SIG-M5 (cell line): ENCODE measurements at regions not wholly inside any gene's neighbourhood (a gene's known extent, or its start where the extent isn't known, plus 50 kb on each side); places are given as distances from the start of the nearest gene placed in this dataset.
"Not testable (repeated sequence)": the region's sequence is repeated elsewhere in the genome, so short reads cannot be mapped to it uniquely, and the experiment has no call there.

Experiments used
- DNase-seq: peaks from one replicate; lab custom pipeline; 2025; lab: John Stamatoyannopoulos, UW

GRCh38 chr2:146584316-146584715, 1260.5 kb upstream of the ACVR2A start:
- no peak for DNase-seq

- DNase-seq = no peak
These were observed 1265.5 kb upstream of the ACVR2A start for GRCh38 chr2:146579147-146579930.

GRCh38 chr2:146576339-146577111, 1268.3 kb upstream of the ACVR2A start:
- DNase-seq = no peak

- no peak for DNase-seq
These were observed 1272.2 kb upstream of the ACVR2A start for GRCh38 chr2:146572598-146572997.

- DNase-seq = no peak
These were observed 1282.8 kb upstream of the ACVR2A start for GRCh38 chr2:146561996-146562395.

- DNase-seq = no peak
These were observed 1297.6 kb upstream of the ACVR2A start for GRCh38 chr2:146547236-146547635.

- DNase-seq = no peak
These were observed 1300.1 kb upstream of the ACVR2A start for GRCh38 chr2:146544701-146545100.

GRCh38 chr2:146541896-146542295, 1302.9 kb upstream of the ACVR2A start:
- no peak for DNase-seq

- DNase-seq = no peak
These were observed 1304.4 kb upstream of the ACVR2A start for GRCh38 chr2:146540271-146540932.

GRCh38 chr2:146539739-146540138, 1305.1 kb upstream of the ACVR2A start:
- DNase-seq = not testable (repeated sequence)

GRCh38 chr2:146537477-146537876, 1307.4 kb upstream of the ACVR2A start:
- DNase-seq = no peak

- no peak for DNase-seq
These were observed 1312.2 kb upstream of the ACVR2A start for GRCh38 chr2:146532509-146533147.

GRCh38 chr2:146532009-146532408, 1312.8 kb upstream of the ACVR2A start:
- no peak for DNase-seq

- no peak for DNase-seq
These were observed 1313.9 kb upstream of the ACVR2A start for GRCh38 chr2:146530886-146531285.

GRCh38 chr2:146527166-146527565, 1317.7 kb upstream of the ACVR2A start:
- no peak for DNase-seq

- no peak for DNase-seq
These were observed 1321.6 kb upstream of the ACVR2A start for GRCh38 chr2:146523196-146523595.

- no peak for DNase-seq
These were observed 1338.0 kb upstream of the ACVR2A start for GRCh38 chr2:146506851-146507250.

GRCh38 chr2:146503366-146503765, 1341.5 kb upstream of the ACVR2A start:
- no peak for DNase-seq

- DNase-seq = no peak
These were observed 1348.6 kb upstream of the ACVR2A start for GRCh38 chr2:146496248-146496647.

- DNase-seq = no peak
These were observed 1355.4 kb upstream of the ACVR2A start for GRCh38 chr2:146489386-146489785.

- no peak for DNase-seq
These were observed 1363.2 kb upstream of the ACVR2A start for GRCh38 chr2:146481629-146482028.

GRCh38 chr2:146477383-146477782, 1367.4 kb upstream of the ACVR2A start:
- no peak for DNase-seq
